DMS53 (cell line): ENCODE measurements at regions not wholly inside any gene's neighbourhood (a gene's known extent, or its start where the extent isn't known, plus 50 kb on each side); places are given as distances from the start of the nearest gene placed in this dataset.
A peak's percentile ranks its signal among the peaks of the same experiment; 100 is the strongest.
"Not testable (repeated sequence)": the region's sequence is repeated elsewhere in the genome, so short reads cannot be mapped to it uniquely, and the experiment has no call there.

Source experiments
- DNase-seq: peaks from one replicate; lab custom pipeline; 2025; lab: John Stamatoyannopoulos, UW

GRCh38 chr2:160803881-160804280 is 310.3 kb upstream of the RBMS1 start:
- DNase-seq: no peak

GRCh38 chr2:160810406-160810805 is 316.8 kb upstream of the RBMS1 start:
- DNase-seq: no peak

- DNase-seq: no peak
Measured at GRCh38 chr2:160812830-160813505, 319.4 kb upstream of the RBMS1 start.

- no peak for DNase-seq
Measured at GRCh38 chr2:160813506-160813858, 319.9 kb upstream of the RBMS1 start.

- DNase-seq: peak; percentile 38
Measured at GRCh38 chr2:160816916-160817499, 323.4 kb upstream of the RBMS1 start.

- no peak for DNase-seq
Measured at GRCh38 chr2:160820691-160821090, 327.1 kb upstream of the RBMS1 start.

GRCh38 chr2:160822006-160822405 is 328.4 kb upstream of the RBMS1 start:
- no peak for DNase-seq

GRCh38 chr2:160825433-160825832 is 331.8 kb upstream of the RBMS1 start:
- no peak for DNase-seq

GRCh38 chr2:160826496-160826895 is 332.9 kb upstream of the RBMS1 start:
- DNase-seq: no peak

GRCh38 chr2:160828076-160828475 is 332.2 kb upstream of the TANK start:
- no peak for DNase-seq

GRCh38 chr2:160832381-160832780 is 327.8 kb upstream of the TANK start:
- not testable (repeated sequence) for DNase-seq

- no peak for DNase-seq
Measured at GRCh38 chr2:160835166-160835565, 325.1 kb upstream of the TANK start.

- DNase-seq: no peak
Measured at GRCh38 chr2:160836755-160837154, 323.5 kb upstream of the TANK start.

GRCh38 chr2:160837416-160837815 is 322.8 kb upstream of the TANK start:
- no peak for DNase-seq

GRCh38 chr2:160838147-160838546 is 322.1 kb upstream of the TANK start:
- no peak for DNase-seq

GRCh38 chr2:160838691-160839090 is 321.5 kb upstream of the TANK start:
- DNase-seq: no peak

GRCh38 chr2:160842286-160842685 is 317.9 kb upstream of the TANK start:
- no peak for DNase-seq

GRCh38 chr2:160859096-160859495 is 301.1 kb upstream of the TANK start:
- DNase-seq: no peak

GRCh38 chr2:160862226-160862625 is 298.0 kb upstream of the TANK start:
- no peak for DNase-seq

GRCh38 chr2:160868891-160869290 is 291.3 kb upstream of the TANK start:
- DNase-seq: no peak

GRCh38 chr2:160869411-160869810 is 290.8 kb upstream of the TANK start:
- no peak for DNase-seq

GRCh38 chr2:160870729-160871465 is 289.3 kb upstream of the TANK start:
- DNase-seq: no peak

GRCh38 chr2:160871953-160872352 is 288.3 kb upstream of the TANK start:
- DNase-seq: no peak
